DND-41 (cell line): ENCODE measurements at regions not wholly inside any gene's neighbourhood (a gene's known extent, or its start where the extent isn't known, plus 50 kb on each side); places are given as distances from the start of the nearest gene placed in this dataset.

Experiments used
- EZH2 ChIP-seq: IDR thresholded peaks from 3 replicates; pipeline ENCODE4 v1.6.1; 2012; ENCODE audit warnings: borderline replicate concordance, low read depth, mild to moderate bottlenecking, moderate library complexity, low read length, inconsistent platforms; ENCODE audit not compliant: severe bottlenecking
- TF ChIP-seq, protein P1 (sequence below): IDR thresholded peaks from 2 replicates; pipeline ENCODE4 v1.5.1; 2012; ENCODE audit warnings: borderline replicate concordance, low read length, moderate library complexity, mild to moderate bottlenecking; ENCODE audit not compliant: poor library complexity, severe bottlenecking; ENCODE audit errors: extremely low read depth

DNA sequence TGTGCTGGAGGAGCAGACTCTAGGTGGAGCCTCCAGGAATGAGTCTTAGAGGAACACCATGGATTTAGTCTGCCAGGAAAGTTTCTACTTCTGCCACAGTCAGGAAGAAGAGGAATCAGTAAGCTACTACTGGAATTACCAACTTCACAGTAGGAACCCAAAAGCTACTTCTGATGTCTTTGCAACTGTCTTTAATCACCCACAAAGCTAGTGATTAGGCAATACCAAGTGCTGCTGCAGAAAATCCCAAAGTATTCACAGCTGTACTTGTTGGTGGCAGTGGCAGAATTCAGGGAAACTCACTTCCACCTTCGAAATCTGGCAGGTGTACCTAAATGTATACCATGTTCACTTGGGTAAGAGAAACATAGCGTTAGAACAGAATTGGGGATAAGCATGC is 264.5 kb upstream of the SORL1-AS1 start:
- TF ChIP-seq, protein P1, sequence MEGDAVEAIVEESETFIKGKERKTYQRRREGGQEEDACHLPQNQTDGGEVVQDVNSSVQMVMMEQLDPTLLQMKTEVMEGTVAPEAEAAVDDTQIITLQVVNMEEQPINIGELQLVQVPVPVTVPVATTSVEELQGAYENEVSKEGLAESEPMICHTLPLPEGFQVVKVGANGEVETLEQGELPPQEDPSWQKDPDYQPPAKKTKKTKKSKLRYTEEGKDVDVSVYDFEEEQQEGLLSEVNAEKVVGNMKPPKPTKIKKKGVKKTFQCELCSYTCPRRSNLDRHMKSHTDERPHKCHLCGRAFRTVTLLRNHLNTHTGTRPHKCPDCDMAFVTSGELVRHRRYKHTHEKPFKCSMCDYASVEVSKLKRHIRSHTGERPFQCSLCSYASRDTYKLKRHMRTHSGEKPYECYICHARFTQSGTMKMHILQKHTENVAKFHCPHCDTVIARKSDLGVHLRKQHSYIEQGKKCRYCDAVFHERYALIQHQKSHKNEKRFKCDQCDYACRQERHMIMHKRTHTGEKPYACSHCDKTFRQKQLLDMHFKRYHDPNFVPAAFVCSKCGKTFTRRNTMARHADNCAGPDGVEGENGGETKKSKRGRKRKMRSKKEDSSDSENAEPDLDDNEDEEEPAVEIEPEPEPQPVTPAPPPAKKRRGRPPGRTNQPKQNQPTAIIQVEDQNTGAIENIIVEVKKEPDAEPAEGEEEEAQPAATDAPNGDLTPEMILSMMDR: no peak
- no peak for TF ChIP-seq EZH2
